ENCODE measurements at regions not wholly inside any gene's neighbourhood (a gene's known extent, or its start where the extent isn't known, plus 50 kb on each side); places are given as distances from the start of the nearest gene placed in this dataset.

GRCh38 chr3:6739288-6739687, 121.6 kb upstream of the GRM7 start:
- no peak for TF ChIP-seq CTCF (IDR thresholded peaks at IDR 0.05)
- no peak for TF ChIP-seq POLR2A (IDR thresholded peaks at IDR 0.05)
- TF ChIP-seq EP300 (IDR thresholded peaks at IDR 0.05), result no peak

Measured in stomach (tissue), 4 donors.